Putamen (tissue), 1 donor: ENCODE measurements at regions not wholly inside any gene's neighbourhood (a gene's known extent, or its start where the extent isn't known, plus 50 kb on each side); places are given as distances from the start of the nearest gene placed in this dataset.
"Not testable (repeated sequence)": the region's sequence is repeated elsewhere in the genome, so short reads cannot be mapped to it uniquely, and the experiment has no call there.

ENCODE experiments used
- DNase-seq: peaks from one replicate; pipeline ENCODE4 v3.0.0-alpha.2; 2016; ENCODE audit warnings: low spot score

DNA sequence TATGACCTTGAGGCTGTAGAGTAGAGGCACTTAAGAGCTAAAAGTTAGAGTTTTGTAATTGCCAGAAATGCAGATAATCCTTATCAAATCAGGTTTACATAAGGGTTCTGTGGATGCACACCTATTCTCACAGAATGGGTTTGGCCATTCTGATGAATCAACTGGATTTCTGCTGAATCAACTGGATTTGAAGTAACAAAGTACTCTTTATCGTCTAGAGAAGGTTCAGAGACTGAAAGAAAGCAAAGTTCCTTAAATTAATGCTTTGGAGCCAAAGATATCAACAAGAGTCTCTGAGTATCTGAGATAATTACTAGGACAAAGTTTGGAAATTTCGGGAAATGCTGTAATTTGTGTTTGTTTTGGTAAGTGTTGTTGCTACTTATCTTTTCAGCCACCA is 669.6 kb upstream of the ZNF608 start:
- DNase-seq, result no peak

DNA sequence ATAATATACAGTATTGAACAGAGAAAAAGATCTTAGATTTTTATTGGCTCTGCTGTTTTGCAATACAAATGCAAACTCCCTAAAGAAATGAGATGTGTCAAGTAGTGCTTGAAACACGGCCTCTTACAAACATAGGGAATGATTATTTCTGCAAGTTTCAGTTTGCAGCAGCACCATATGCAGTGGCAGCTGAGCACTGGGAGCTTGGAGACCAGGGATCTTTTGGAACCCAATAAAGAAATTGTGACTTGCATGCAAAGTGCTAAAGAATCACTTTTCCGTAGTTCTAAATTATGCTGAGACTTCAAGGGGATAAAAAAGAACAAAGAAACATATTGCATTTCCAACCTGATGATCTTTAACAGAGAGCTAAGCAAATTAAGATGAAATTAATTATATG is 674.6 kb upstream of the ZNF608 start:
- no peak for DNase-seq

DNA sequence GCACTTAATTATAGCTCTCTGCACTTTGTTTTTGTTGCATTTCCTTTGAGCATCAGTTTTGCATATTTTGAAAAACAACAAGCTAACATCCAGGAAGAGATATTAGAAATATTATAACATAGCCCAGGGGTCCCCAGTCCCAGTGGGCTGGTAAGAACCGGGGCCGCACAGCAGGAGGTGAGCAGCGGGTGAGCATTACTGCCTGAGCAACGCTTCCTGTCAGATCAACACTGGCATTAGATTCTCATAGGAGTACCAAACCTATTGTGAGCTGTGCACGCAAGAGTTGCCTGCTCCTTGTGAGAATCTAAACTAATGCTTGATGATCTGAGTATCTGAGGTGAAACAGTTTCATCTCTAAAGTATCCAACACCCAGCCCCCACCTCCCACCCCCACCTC is 675.9 kb upstream of the ZNF608 start:
- DNase-seq, result no peak

DNA sequence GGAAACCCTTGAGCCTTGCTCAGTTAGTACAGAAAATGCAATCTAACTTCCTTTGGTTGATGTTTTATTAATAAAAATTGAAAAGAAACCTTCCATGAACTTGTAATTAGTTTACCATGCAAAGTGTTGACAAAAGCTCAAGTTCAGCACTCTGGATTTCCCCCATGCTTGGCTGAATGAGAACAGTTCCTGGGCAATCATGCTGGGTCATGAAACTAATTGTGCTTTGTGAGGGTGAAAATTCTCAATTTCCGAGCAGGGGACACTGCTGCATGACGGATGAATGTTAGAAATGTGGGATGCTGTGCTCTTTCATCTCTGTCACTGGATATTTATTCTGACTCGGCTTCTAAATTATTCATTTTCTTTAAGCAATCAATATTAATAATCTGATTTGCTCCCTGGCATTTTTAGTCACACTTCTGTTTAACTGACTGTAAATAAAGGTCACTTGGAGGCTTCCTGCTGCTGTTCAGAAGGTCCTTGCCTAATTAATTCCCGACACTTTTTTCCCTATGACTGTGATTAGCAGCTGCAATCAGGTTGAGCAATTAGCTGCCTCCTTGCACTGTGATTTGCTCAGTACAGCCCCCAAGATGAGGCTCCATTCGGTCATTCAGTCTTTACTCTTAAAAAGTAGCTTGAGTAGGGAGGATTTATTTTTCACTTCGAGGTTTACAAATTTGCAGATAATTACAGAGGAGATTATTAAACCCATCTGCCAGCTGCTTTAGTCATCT is 678.1 kb upstream of the ZNF608 start:
- DNase-seq, result no peak

- no peak for DNase-seq
Observed at GRCh38 chr5:125429498-125429897, 683.1 kb upstream of the ZNF608 start.

DNA sequence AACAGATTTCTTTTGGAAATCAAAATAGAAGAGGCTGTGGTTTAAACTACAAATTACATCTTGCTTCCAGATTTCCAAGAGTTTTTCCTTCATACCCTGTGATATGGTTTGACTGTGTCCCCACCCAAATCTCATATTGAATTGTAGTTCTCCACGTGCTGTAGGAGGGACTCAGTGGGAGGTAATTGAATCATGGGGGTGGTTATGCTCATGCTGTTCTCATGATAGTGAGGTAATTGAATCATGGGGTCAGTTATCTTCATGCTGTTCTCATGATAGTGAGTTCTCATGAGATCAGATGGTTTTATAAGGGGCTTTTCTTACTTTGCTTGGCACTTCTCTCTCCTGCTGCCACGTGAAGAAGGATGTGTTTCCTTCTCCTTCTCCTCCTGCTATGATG is 687.0 kb upstream of the ZNF608 start:
- no peak for DNase-seq

GRCh38 chr5:125439243-125439642 is 692.8 kb upstream of the ZNF608 start:
- no peak for DNase-seq

DNA sequence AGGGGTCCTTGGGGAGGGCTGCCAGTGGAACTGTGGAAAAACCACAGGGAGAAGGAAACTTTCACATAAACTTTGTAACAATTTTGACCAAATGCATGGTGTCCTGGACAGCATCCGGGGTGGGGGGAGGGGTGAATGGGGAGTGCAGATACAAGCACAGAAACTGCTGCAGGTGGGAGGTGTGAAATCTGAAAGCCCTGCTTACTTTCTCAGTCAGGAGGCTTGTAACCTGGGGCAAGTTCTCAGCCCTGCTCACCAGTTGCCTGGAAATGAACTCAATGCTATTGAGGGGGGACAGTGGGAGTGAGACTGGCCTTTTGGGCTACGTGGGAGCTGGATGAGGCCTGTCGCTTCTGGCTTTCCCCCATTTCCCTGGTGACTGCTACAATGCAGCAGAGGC is 694.5 kb upstream of the ZNF608 start:
- no peak for DNase-seq

DNA sequence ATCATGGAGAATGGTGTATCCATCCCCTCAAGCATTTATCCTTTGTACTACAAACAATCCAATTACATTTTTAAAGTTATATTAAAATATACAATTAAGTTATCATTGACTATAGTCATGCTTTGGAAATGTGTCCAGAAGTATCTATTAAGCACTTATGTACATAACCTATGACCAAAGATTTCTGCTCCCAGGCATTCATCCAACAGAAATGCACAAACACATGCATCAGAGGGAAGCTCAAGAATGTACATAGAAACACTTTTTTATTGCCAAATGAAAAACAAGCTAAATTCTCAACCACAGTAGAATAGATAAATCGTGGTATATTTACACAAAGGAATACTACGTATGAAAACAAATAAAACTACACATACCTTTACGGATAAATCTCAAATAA is 700.5 kb upstream of the ZNF608 start:
- DNase-seq, result no peak

- no peak for DNase-seq
Observed at GRCh38 chr5:125450771-125451170, 704.3 kb upstream of the ZNF608 start.

- no peak for DNase-seq
Observed at GRCh38 chr5:125451622-125452021, 705.2 kb upstream of the ZNF608 start.

DNA sequence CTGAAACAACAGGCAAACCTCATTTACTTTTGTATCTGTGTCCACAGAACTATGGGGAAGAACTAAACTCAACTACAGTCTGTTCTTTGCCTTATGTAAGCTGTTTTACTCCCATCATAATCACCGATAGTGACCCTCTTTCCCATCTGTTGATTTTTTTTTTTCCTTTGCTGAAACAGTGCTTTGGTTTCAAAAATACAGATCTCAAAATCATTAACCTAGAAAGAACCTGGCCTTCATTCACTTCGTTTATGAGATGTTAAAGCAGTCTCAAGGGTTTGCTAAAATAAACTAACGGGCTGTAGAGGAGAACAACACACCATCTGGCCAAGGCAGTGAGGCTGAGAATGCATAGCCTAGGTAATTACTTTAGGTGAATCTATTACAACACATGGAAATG is 706.6 kb upstream of the ZNF608 start:
- DNase-seq, result no peak

GRCh38 chr5:125455041-125455440 is 708.6 kb upstream of the ZNF608 start:
- no peak for DNase-seq

GRCh38 chr5:125456005-125456404 is 709.6 kb upstream of the ZNF608 start:
- DNase-seq, result not testable (repeated sequence)

- no peak for DNase-seq
Observed at GRCh38 chr5:125457617-125458016, 711.2 kb upstream of the ZNF608 start.

GRCh38 chr5:125458949-125459348 is 712.5 kb upstream of the ZNF608 start:
- DNase-seq, result not testable (repeated sequence)

DNA sequence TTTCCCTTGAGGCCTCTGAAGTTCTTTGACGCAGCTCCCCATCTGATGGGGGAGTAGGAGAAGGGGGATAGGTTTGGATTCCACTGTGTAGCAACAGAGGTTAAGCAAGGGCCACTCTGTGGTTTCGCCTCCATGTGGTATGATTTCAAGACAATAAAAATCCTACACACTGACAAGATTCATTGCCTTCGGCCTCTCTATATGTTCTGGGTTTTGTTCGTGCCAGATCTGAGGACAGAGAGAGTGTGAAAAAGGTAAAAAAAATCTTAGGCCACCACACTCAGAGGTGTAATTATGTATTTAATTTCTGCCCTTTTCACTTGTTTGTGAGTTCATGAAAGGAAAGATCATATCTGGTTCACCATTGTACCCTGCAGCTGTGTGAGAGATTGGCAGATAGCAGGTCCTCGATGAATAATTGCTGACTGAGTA is 715.2 kb upstream of the ZNF608 start:
- DNase-seq, result no peak

GRCh38 chr5:125463466-125464092 is 717.1 kb upstream of the ZNF608 start:
- DNase-seq, result no peak

GRCh38 chr5:125464847-125465432 is 718.5 kb upstream of the ZNF608 start:
- DNase-seq, result no peak

GRCh38 chr5:125465703-125466102 is 719.3 kb upstream of the ZNF608 start:
- DNase-seq, result no peak

GRCh38 chr5:125467222-125467621 is 720.8 kb upstream of the ZNF608 start:
- no peak for DNase-seq

DNA sequence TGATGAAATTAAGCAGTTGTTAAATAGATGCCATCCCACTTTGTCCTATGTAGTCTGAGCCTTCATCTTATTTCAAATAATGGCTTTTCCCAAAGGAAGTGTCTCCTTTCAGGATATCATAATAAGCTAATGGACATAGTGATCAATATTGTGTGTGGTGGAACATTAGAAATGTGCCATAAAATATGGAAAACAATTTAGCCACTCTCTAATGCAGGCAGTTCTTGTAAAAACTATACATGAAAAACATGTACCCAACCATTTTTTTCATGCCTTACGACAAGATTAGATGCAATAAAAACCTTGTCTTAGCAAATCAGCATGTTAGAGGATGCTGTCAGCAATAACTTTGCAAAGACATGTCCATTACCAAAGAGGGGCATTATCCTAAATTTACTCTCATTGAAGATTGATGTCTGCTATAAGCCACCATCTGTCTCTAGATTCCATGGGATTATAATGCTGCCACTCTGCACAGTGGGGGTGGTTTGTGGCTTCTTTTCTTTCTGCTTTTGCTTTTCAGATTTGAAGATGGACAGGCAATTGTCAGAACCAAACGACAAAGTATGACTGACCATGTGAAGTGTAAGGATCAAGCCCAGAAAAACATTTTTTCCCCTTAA is 724.0 kb upstream of the ZNF608 start:
- no peak for DNase-seq
